ENCODE measurements at regions not wholly inside any gene's neighbourhood (a gene's known extent, or its start where the extent isn't known, plus 50 kb on each side); places are given as distances from the start of the nearest gene placed in this dataset.

GRCh38 chr3:24604215-24604614 lies 109.6 kb upstream of the THRB start:
- Histone ChIP-seq H3K9ac (ENCODE audit: low read length) (no peak overlapping the region), H3K36me3 (ENCODE audit: control insufficient read depth, insufficient read depth, low read length) (no peaks in the 10 kb centered on the region), H3K4me3 (ENCODE audit: low read length) (no peak overlapping the region), H3K27ac (ENCODE audit: low read depth, low read length) (no peak overlapping the region), H3K4me1 (ENCODE audit: control insufficient read depth, insufficient read depth, low read length) (no peaks in the 10 kb centered on the region), H3K27me3 (ENCODE audit: control insufficient read depth, insufficient read depth, low read length) (no peaks in the 10 kb centered on the region)

GRCh38 chr3:24605511-24606028 lies 110.9 kb upstream of the THRB start:
- H3K27me3 ChIP-seq (ENCODE audit: control insufficient read depth, insufficient read depth, low read length) = no peaks in the 10 kb centered on the region
- H3K27ac ChIP-seq (ENCODE audit: low read depth, low read length) = no peak overlapping the region
- H3K4me3 ChIP-seq (ENCODE audit: low read length) = no peak overlapping the region
- H3K9ac ChIP-seq (ENCODE audit: low read length) = no peak overlapping the region
- no peaks in the 10 kb centered on the region for H3K36me3 ChIP-seq (ENCODE audit: control insufficient read depth, insufficient read depth, low read length)
- no peaks in the 10 kb centered on the region for H3K4me1 ChIP-seq (ENCODE audit: control insufficient read depth, insufficient read depth, low read length)

- no peak overlapping the region for H3K9ac ChIP-seq (ENCODE audit: low read length)
- no peak overlapping the region for H3K4me3 ChIP-seq (ENCODE audit: low read length)
- H3K36me3 ChIP-seq (ENCODE audit: control insufficient read depth, insufficient read depth, low read length) = no peaks in the 10 kb centered on the region
- no peaks in the 10 kb centered on the region for H3K27me3 ChIP-seq (ENCODE audit: control insufficient read depth, insufficient read depth, low read length)
- no peaks in the 10 kb centered on the region for H3K4me1 ChIP-seq (ENCODE audit: control insufficient read depth, insufficient read depth, low read length)
- no peak overlapping the region for H3K27ac ChIP-seq (ENCODE audit: low read depth, low read length)
Measured at GRCh38 chr3:24607281-24607680, 112.6 kb upstream of the THRB start.

GRCh38 chr3:24608701-24609390 lies 114.2 kb upstream of the THRB start:
- H3K4me3 ChIP-seq (ENCODE audit: low read length) = no peak overlapping the region
- H3K36me3 ChIP-seq (ENCODE audit: control insufficient read depth, insufficient read depth, low read length) = no peaks in the 10 kb centered on the region
- no peaks in the 10 kb centered on the region for H3K4me1 ChIP-seq (ENCODE audit: control insufficient read depth, insufficient read depth, low read length)
- no peak overlapping the region for H3K27ac ChIP-seq (ENCODE audit: low read depth, low read length)
- no peak overlapping the region for H3K9ac ChIP-seq (ENCODE audit: low read length)
- no peaks in the 10 kb centered on the region for H3K27me3 ChIP-seq (ENCODE audit: control insufficient read depth, insufficient read depth, low read length)

GRCh38 chr3:24614359-24614758 lies 119.7 kb upstream of the THRB start:
- Histone ChIP-seq H3K4me3 (ENCODE audit: low read length) (no peak overlapping the region), H3K27me3 (ENCODE audit: control insufficient read depth, insufficient read depth, low read length) (no peaks in the 10 kb centered on the region), H3K36me3 (ENCODE audit: control insufficient read depth, insufficient read depth, low read length) (no peaks in the 10 kb centered on the region), H3K4me1 (ENCODE audit: control insufficient read depth, insufficient read depth, low read length) (no peaks in the 10 kb centered on the region), H3K27ac (ENCODE audit: low read depth, low read length) (no peak overlapping the region), H3K9ac (ENCODE audit: low read length) (no peak overlapping the region)

- no peaks in the 10 kb centered on the region for H3K4me1 ChIP-seq (ENCODE audit: control insufficient read depth, insufficient read depth, low read length)
- no peak overlapping the region for H3K4me3 ChIP-seq (ENCODE audit: low read length)
- H3K27me3 ChIP-seq (ENCODE audit: control insufficient read depth, insufficient read depth, low read length) = no peaks in the 10 kb centered on the region
- no peaks in the 10 kb centered on the region for H3K36me3 ChIP-seq (ENCODE audit: control insufficient read depth, insufficient read depth, low read length)
- no peak overlapping the region for H3K27ac ChIP-seq (ENCODE audit: low read depth, low read length)
- H3K9ac ChIP-seq (ENCODE audit: low read length) = no peak overlapping the region
Measured at GRCh38 chr3:24615177-24615576, 120.5 kb upstream of the THRB start.

GRCh38 chr3:24616110-24616829 lies 121.6 kb upstream of the THRB start:
- Histone ChIP-seq H3K9ac (ENCODE audit: low read length) (no peak overlapping the region), H3K4me1 (ENCODE audit: control insufficient read depth, insufficient read depth, low read length) (no peaks in the 10 kb centered on the region), H3K27me3 (ENCODE audit: control insufficient read depth, insufficient read depth, low read length) (no peaks in the 10 kb centered on the region), H3K4me3 (ENCODE audit: low read length) (no peak overlapping the region), H3K27ac (ENCODE audit: low read depth, low read length) (no peak overlapping the region), H3K36me3 (ENCODE audit: control insufficient read depth, insufficient read depth, low read length) (no peaks in the 10 kb centered on the region)

GRCh38 chr3:24622138-24622537 lies 127.5 kb upstream of the THRB start:
- Histone ChIP-seq H3K27ac (ENCODE audit: low read depth, low read length) (no peak overlapping the region), H3K36me3 (ENCODE audit: control insufficient read depth, insufficient read depth, low read length) (no peaks in the 10 kb centered on the region), H3K9ac (ENCODE audit: low read length) (no peak overlapping the region), H3K4me3 (ENCODE audit: low read length) (no peak overlapping the region), H3K4me1 (ENCODE audit: control insufficient read depth, insufficient read depth, low read length) (no peaks in the 10 kb centered on the region), H3K27me3 (ENCODE audit: control insufficient read depth, insufficient read depth, low read length) (no peaks in the 10 kb centered on the region)

GRCh38 chr3:24622696-24623225 lies 128.1 kb upstream of the THRB start:
- H3K27ac ChIP-seq (ENCODE audit: low read depth, low read length) = no peak overlapping the region
- no peaks in the 10 kb centered on the region for H3K27me3 ChIP-seq (ENCODE audit: control insufficient read depth, insufficient read depth, low read length)
- H3K36me3 ChIP-seq (ENCODE audit: control insufficient read depth, insufficient read depth, low read length) = no peaks in the 10 kb centered on the region
- no peak overlapping the region for H3K9ac ChIP-seq (ENCODE audit: low read length)
- no peak overlapping the region for H3K4me3 ChIP-seq (ENCODE audit: low read length)
- no peaks in the 10 kb centered on the region for H3K4me1 ChIP-seq (ENCODE audit: control insufficient read depth, insufficient read depth, low read length)

GRCh38 chr3:24623657-24624056 lies 129.0 kb upstream of the THRB start:
- Histone ChIP-seq H3K4me1 (ENCODE audit: control insufficient read depth, insufficient read depth, low read length) (no peaks in the 10 kb centered on the region), H3K27ac (ENCODE audit: low read depth, low read length) (no peak overlapping the region), H3K36me3 (ENCODE audit: control insufficient read depth, insufficient read depth, low read length) (no peaks in the 10 kb centered on the region), H3K27me3 (ENCODE audit: control insufficient read depth, insufficient read depth, low read length) (no peaks in the 10 kb centered on the region), H3K9ac (ENCODE audit: low read length) (no peak overlapping the region), H3K4me3 (ENCODE audit: low read length) (no peak overlapping the region)

GRCh38 chr3:24624938-24625681 lies 130.5 kb upstream of the THRB start:
- no peaks in the 10 kb centered on the region for H3K27me3 ChIP-seq (ENCODE audit: control insufficient read depth, insufficient read depth, low read length)
- no peak overlapping the region for H3K9ac ChIP-seq (ENCODE audit: low read length)
- no peaks in the 10 kb centered on the region for H3K36me3 ChIP-seq (ENCODE audit: control insufficient read depth, insufficient read depth, low read length)

GRCh38 chr3:24628523-24629258 lies 134.0 kb upstream of the THRB start:
- Histone ChIP-seq H3K4me3 (ENCODE audit: low read length) (no peak overlapping the region), H3K36me3 (ENCODE audit: control insufficient read depth, insufficient read depth, low read length) (no peaks in the 10 kb centered on the region), H3K27ac (ENCODE audit: low read depth, low read length) (no peak overlapping the region)

More at GRCh38 chr3:24624938-24625681, 130.5 kb upstream of the THRB start:
- Histone ChIP-seq H3K4me3 (ENCODE audit: low read length) (no peak overlapping the region), H3K4me1 (ENCODE audit: control insufficient read depth, insufficient read depth, low read length) (no peaks in the 10 kb centered on the region), H3K27ac (ENCODE audit: low read depth, low read length) (no peak overlapping the region)

More at GRCh38 chr3:24628523-24629258, 134.0 kb upstream of the THRB start:
- Histone ChIP-seq H3K9ac (ENCODE audit: low read length) (no peak overlapping the region), H3K27me3 (ENCODE audit: control insufficient read depth, insufficient read depth, low read length) (no peaks in the 10 kb centered on the region), H3K4me1 (ENCODE audit: control insufficient read depth, insufficient read depth, low read length) (no peaks in the 10 kb centered on the region)

Data from rectal smooth muscle tissue (tissue), 1 donor.